DMS53 (cell line): ENCODE measurements at regions not wholly inside any gene's neighbourhood (a gene's known extent, or its start where the extent isn't known, plus 50 kb on each side); places are given as distances from the start of the nearest gene placed in this dataset.
"Not testable (repeated sequence)": the region's sequence is repeated elsewhere in the genome, so short reads cannot be mapped to it uniquely, and the experiment has no call there.

Experiments
- DNase-seq: peaks from one replicate; lab custom pipeline; 2025; lab: John Stamatoyannopoulos, UW

GRCh38 chr2:219726916-219727315, 99.5 kb downstream of the SLC4A3 start:
- peak; percentile 4 for DNase-seq

- no peak for DNase-seq
Measured at GRCh38 chr2:219727771-219728429, 100.5 kb downstream of the SLC4A3 start.

GRCh38 chr2:219728991-219729487, 101.6 kb downstream of the SLC4A3 start:
- no peak for DNase-seq

GRCh38 chr2:219731173-219731572, 103.7 kb downstream of the SLC4A3 start:
- DNase-seq = no peak

GRCh38 chr2:219733106-219733505, 105.7 kb downstream of the SLC4A3 start:
- DNase-seq = no peak

- no peak for DNase-seq
Measured at GRCh38 chr2:219733746-219734145, 106.3 kb downstream of the SLC4A3 start.

- DNase-seq = peak; percentile 78
Measured at GRCh38 chr2:219736209-219736608, 108.8 kb downstream of the SLC4A3 start.

GRCh38 chr2:219737270-219737691, 109.9 kb downstream of the SLC4A3 start:
- DNase-seq = peak; percentile 54

- DNase-seq = no peak
Measured at GRCh38 chr2:219739066-219739465, 111.6 kb downstream of the SLC4A3 start.

GRCh38 chr2:219739866-219740440, 112.5 kb downstream of the SLC4A3 start:
- no peak for DNase-seq

- no peak for DNase-seq
Measured at GRCh38 chr2:219743548-219743947, 116.1 kb downstream of the SLC4A3 start.

GRCh38 chr2:219744066-219744465, 116.6 kb downstream of the SLC4A3 start:
- no peak for DNase-seq

- DNase-seq = no peak
Measured at GRCh38 chr2:219744600-219744999, 117.2 kb downstream of the SLC4A3 start.

GRCh38 chr2:219747637-219748036, 120.2 kb downstream of the SLC4A3 start:
- DNase-seq = no peak

GRCh38 chr2:219748671-219749570, 121.5 kb downstream of the SLC4A3 start:
- DNase-seq = no peak

GRCh38 chr2:219751121-219751520, 123.7 kb downstream of the SLC4A3 start:
- not testable (repeated sequence) for DNase-seq

GRCh38 chr2:219752726-219753125, 125.3 kb downstream of the SLC4A3 start:
- no peak for DNase-seq

- no peak for DNase-seq
Measured at GRCh38 chr2:219758907-219759680, 131.7 kb downstream of the SLC4A3 start.

- DNase-seq = no peak
Measured at GRCh38 chr2:219759801-219760200, 132.4 kb downstream of the SLC4A3 start.

- DNase-seq = peak; percentile 21
Measured at GRCh38 chr2:219765231-219765911, 137.9 kb downstream of the SLC4A3 start.

GRCh38 chr2:219766658-219767057, 139.2 kb downstream of the SLC4A3 start:
- DNase-seq = no peak
